Pancreas (tissue), 10 donors: ENCODE measurements at regions not wholly inside any gene's neighbourhood (a gene's known extent, or its start where the extent isn't known, plus 50 kb on each side); places are given as distances from the start of the nearest gene placed in this dataset.

ENCODE experiments used
- ATAC-seq, 4 donors: fragments of 200-7000 bp; cut with Tn5 transposase; one replicate each; pipeline versions ENCODE4 v1.8.0 to v1.9.1; 2020; ENCODE audit warnings: mild to moderate bottlenecking in 4 of 4, moderate library complexity in 4 of 4
- DNase-seq, 6 donors: peaks; one replicate each; pipeline ENCODE4 v3.0.0-alpha.2; 2020
- FAIRE-seq: peaks from 2 replicates; lab custom pipeline; 2012; peaks lifted over from hg19 to GRCh38; lab: Jason Lieb, UNC
- H3K27ac ChIP-seq, 4 donors: fragments of 200-600 bp; sonication (generic); 1 replicate in 3 of 4; 2 replicates in 1 of 4; pipeline versions ENCODE4 v1.5.0 to v1.8.0; 2020
- H3K27me3 ChIP-seq, 4 donors: fragments of 200-600 bp; one replicate each; pipeline ENCODE4 v1.8.0; 2021
- H3K36me3 ChIP-seq, 3 donors: fragments of 200-600 bp; sonication (generic) in 1 of 3; one replicate each; pipeline versions ENCODE4 v1.5.0 to v1.8.0; 2020 to 2021
- H3K4me1 ChIP-seq, 3 donors: fragments of 200-600 bp; one replicate each; pipeline ENCODE4 v1.8.0; 2021
- H3K4me3 ChIP-seq, 4 donors: fragments of 200-600 bp; sonication (generic) in 2 of 4; one replicate each; pipeline versions ENCODE4 v1.5.0 to v1.8.0; 2020 to 2021
- H3K9me3 ChIP-seq, 4 donors: fragments of 200-600 bp; one replicate each; pipeline ENCODE4 v1.8.0; 2021
- WGBS, 2 donors: extraction: QIAGEN DNeasy Blood & Tissue Kit; methylation state at CpG; one replicate each; pipeline ENCODE4 v1.1.7; 2013; 5-methylcytosine and 5-hydroxymethylcytosine counted together
- intact Hi-C, 3 donors: fragments of 100-400 bp; cut with DNase I; formaldehyde crosslinking; loops; one replicate each; pipeline versions ENCODE4 v1.11.1 to v1.14.2; 2022
- TF ChIP-seq, protein P1 (sequence below), 4 donors: fragments of 200-600 bp; sonication (generic) in 3 of 4; IDR thresholded peaks; one replicate each; pipeline versions ENCODE4 v1.5.0 to v1.8.0; 2021; ENCODE audit warnings: antibody characterized with exemption in 4 of 4
- donor health status: healthy with polysubstance abuse.
- donor health status: DM: no; HTN: no; CAD: no; lungs with moderate emphysema.
- donor health status: DM: no; HTN: no; CAD: no.
- donor health status: control.
- donor health status: control.
- donor health status: Bipolar disorder and iron deficiency.
- donor health status: DM: yes; HTN: yes; CAD: no.
- donor health status: DM: no; HTN: no; CAD: no.
- donor health status: DM: no; HTN: no; CAD: no.
- donor health status: DM: yes; HTN: yes; CAD: no.

DNA sequence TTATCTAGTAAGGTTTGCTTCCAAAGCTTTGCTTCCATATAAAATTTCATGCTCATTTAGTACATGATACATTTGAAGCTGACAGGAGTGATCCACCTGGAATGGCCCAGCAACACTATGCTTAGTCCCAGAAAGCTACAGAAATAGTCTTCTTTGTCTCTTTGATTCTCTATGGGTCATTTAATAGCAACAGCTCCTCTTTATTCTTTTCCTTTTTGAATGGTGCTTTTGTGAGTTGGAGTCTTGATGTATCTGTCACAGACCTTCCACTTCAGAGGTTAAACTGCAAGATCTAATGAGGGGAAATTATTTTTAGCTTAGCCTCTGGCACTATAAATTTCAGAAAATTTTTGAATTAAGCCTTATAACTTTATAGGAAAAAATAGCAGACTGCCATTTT lies 509.5 kb downstream of the KCNA4 start:
- TF ChIP-seq, protein P1, sequence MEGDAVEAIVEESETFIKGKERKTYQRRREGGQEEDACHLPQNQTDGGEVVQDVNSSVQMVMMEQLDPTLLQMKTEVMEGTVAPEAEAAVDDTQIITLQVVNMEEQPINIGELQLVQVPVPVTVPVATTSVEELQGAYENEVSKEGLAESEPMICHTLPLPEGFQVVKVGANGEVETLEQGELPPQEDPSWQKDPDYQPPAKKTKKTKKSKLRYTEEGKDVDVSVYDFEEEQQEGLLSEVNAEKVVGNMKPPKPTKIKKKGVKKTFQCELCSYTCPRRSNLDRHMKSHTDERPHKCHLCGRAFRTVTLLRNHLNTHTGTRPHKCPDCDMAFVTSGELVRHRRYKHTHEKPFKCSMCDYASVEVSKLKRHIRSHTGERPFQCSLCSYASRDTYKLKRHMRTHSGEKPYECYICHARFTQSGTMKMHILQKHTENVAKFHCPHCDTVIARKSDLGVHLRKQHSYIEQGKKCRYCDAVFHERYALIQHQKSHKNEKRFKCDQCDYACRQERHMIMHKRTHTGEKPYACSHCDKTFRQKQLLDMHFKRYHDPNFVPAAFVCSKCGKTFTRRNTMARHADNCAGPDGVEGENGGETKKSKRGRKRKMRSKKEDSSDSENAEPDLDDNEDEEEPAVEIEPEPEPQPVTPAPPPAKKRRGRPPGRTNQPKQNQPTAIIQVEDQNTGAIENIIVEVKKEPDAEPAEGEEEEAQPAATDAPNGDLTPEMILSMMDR (IDR thresholded peaks at IDR 0.05) = no peak
- Histone ChIP-seq H3K4me3 (no peak overlapping the region), H3K27me3 (no peaks in the 10 kb centered on the region), H3K36me3 (no peaks in the 10 kb centered on the region), H3K9me3 (no peaks in the 10 kb centered on the region), H3K4me1 (no peaks in the 10 kb centered on the region), H3K27ac (no peak overlapping the region)
- ATAC-seq = no peak
- intact Hi-C loops = no loop called here
- DNase-seq = no peak
- no peak for FAIRE-seq

DNA sequence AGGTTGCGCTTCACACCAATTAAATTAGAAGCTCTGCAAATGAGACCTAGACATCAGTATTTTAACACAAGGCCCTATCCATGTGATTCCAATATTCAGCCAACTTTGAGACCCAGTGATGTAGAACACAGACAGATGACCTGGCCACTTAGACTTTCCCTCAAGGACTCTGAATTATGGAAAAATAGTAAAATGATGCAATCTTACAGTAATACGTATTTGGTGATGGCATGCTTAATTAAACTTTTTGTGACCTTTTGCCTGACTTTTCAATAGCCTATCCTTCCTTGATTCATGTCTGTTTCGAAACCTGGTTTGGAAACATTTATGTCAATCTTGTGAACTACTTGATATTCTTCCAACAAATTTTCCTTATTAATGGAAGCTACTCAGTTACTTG lies 521.2 kb downstream of the KCNA4 start:
- Histone ChIP-seq H3K9me3 (no peaks in the 10 kb centered on the region), H3K27me3 (no peaks in the 10 kb centered on the region), H3K36me3 (no peaks in the 10 kb centered on the region), H3K27ac (no peak overlapping the region), H3K4me3 (no peak overlapping the region), H3K4me1 (no peaks in the 10 kb centered on the region)
- FAIRE-seq (no peak), DNase-seq (no peak), ATAC-seq (no peak)
- intact Hi-C loops = no loop called here
- 75 to 79% methylated on average over 3 of the region's 3 CpGs for WGBS, 2 donors
- TF ChIP-seq, protein P1 (IDR thresholded peaks at IDR 0.05) = no peak

- H3K27me3 ChIP-seq = no peaks in the 10 kb centered on the region
- no peaks in the 10 kb centered on the region for H3K36me3 ChIP-seq
- 71 to 79% methylated on average over 1 of the region's 1 CpG for WGBS, 2 donors
- ATAC-seq = no peak
- H3K4me1 ChIP-seq = no peaks in the 10 kb centered on the region
- no peak overlapping the region for H3K4me3 ChIP-seq
- DNase-seq = no peak
- H3K27ac ChIP-seq = no peak overlapping the region
- TF ChIP-seq, protein P1 (IDR thresholded peaks at IDR 0.05) = no peak
- FAIRE-seq = no peak
- H3K9me3 ChIP-seq = no peaks in the 10 kb centered on the region
- intact Hi-C loops = no loop called here
These were observed 525.9 kb downstream of the KCNA4 start for GRCh38 chr11:29490938-29491337.

- no peak for DNase-seq
- TF ChIP-seq, protein P1 (IDR thresholded peaks at IDR 0.05) = no peak
- no peak for ATAC-seq
- no peaks in the 10 kb centered on the region for H3K4me1 ChIP-seq
- no peaks in the 10 kb centered on the region for H3K27me3 ChIP-seq
- intact Hi-C loops = no loop called here
- no peak overlapping the region for H3K27ac ChIP-seq
- H3K9me3 ChIP-seq = no peaks in the 10 kb centered on the region
- H3K4me3 ChIP-seq = no peak overlapping the region
- no peaks in the 10 kb centered on the region for H3K36me3 ChIP-seq
- no peak for FAIRE-seq
These were observed 530.5 kb downstream of the KCNA4 start for GRCh38 chr11:29486301-29486700.

GRCh38 chr11:29485641-29486040 lies 531.2 kb downstream of the KCNA4 start:
- no peak for FAIRE-seq
- 83 to 86% methylated on average over 4 of the region's 4 CpGs for WGBS, 2 donors

More at GRCh38 chr11:29485641-29486040, 531.2 kb downstream of the KCNA4 start:
- Histone ChIP-seq H3K4me1 (no peaks in the 10 kb centered on the region), H3K4me3 (no peak overlapping the region), H3K9me3 (no peaks in the 10 kb centered on the region), H3K36me3 (no peaks in the 10 kb centered on the region), H3K27me3 (no peaks in the 10 kb centered on the region), H3K27ac (no peak overlapping the region)
- TF ChIP-seq, protein P1 (IDR thresholded peaks at IDR 0.05) = no peak
- DNase-seq (no peak), ATAC-seq (no peak)
- intact Hi-C loops = no loop called here
